ENCODE measurements at regions not wholly inside any gene's neighbourhood (a gene's known extent, or its start where the extent isn't known, plus 50 kb on each side); places are given as distances from the start of the nearest gene placed in this dataset.

GRCh38 chr10:109259293-109259692 is 664.0 kb downstream of the XPNPEP1 start:
- H3K4me3 ChIP-seq = no peak overlapping the region
- no peak for TF ChIP-seq CTCF (IDR thresholded peaks at IDR 0.05)
- TF ChIP-seq EP300 (IDR thresholded peaks at IDR 0.05) = no peak
- TF ChIP-seq POLR2A (IDR thresholded peaks at IDR 0.05) = no peak
- H3K9me3 ChIP-seq = peaks cover 0 to 15% (median 0%) of the 10 kb centered on the region in 4 donors
- H3K36me3 ChIP-seq = no peaks in the 10 kb centered on the region
- H3K4me1 ChIP-seq = no peaks in the 10 kb centered on the region
- DNase-seq (ENCODE audit: low spot score in 2 of 2) = no peak
- peaks cover 0 to 2% of the 10 kb centered on the region in 2 donors for H3K27me3 ChIP-seq
- WGBS, 2 donors = 68 to 88% methylated on average over 4 of the region's 4 CpGs
- no peak overlapping the region for H3K27ac ChIP-seq

- no peaks in the 10 kb centered on the region for H3K4me1 ChIP-seq
- no peak overlapping the region for H3K4me3 ChIP-seq
- peaks cover 0 to 2% of the 10 kb centered on the region in 2 donors for H3K27me3 ChIP-seq
- H3K36me3 ChIP-seq = no peaks in the 10 kb centered on the region
- no peak overlapping the region for H3K27ac ChIP-seq
- WGBS, 2 donors = 82 to 85% methylated on average over 3 of the region's 3 CpGs
- H3K9me3 ChIP-seq = no peaks in the 10 kb centered on the region
- no peak for DNase-seq (ENCODE audit: low spot score in 2 of 2)
- no peak for TF ChIP-seq EP300 (IDR thresholded peaks at IDR 0.05)
- no peak for TF ChIP-seq POLR2A (IDR thresholded peaks at IDR 0.05)
- TF ChIP-seq CTCF (IDR thresholded peaks at IDR 0.05) = no peak
These were observed 670.0 kb downstream of the XPNPEP1 start for GRCh38 chr10:109253306-109253705.

GRCh38 chr10:109250152-109250551 is 673.2 kb downstream of the XPNPEP1 start:
- WGBS, 2 donors = 72 to 75% methylated on average over 4 of the region's 4 CpGs
- no peak for DNase-seq (ENCODE audit: low spot score in 2 of 2)
- H3K27ac ChIP-seq = no peak overlapping the region
- no peaks in the 10 kb centered on the region for H3K9me3 ChIP-seq
- TF ChIP-seq CTCF (IDR thresholded peaks at IDR 0.05) = no peak
- TF ChIP-seq POLR2A (IDR thresholded peaks at IDR 0.05) = no peak
- TF ChIP-seq EP300 (IDR thresholded peaks at IDR 0.05) = no peak
- no peaks in the 10 kb centered on the region for H3K4me1 ChIP-seq
- no peaks in the 10 kb centered on the region for H3K36me3 ChIP-seq
- no peaks in the 10 kb centered on the region for H3K27me3 ChIP-seq
- H3K4me3 ChIP-seq = no peak overlapping the region

- Histone ChIP-seq H3K27me3 (no peaks in the 10 kb centered on the region), H3K9me3 (no peaks in the 10 kb centered on the region), H3K36me3 (no peaks in the 10 kb centered on the region), H3K4me1 (no peaks in the 10 kb centered on the region), H3K27ac (no peak overlapping the region), H3K4me3 (no peak overlapping the region)
- TF ChIP-seq EP300 (IDR thresholded peaks at IDR 0.05) (no peak), CTCF (IDR thresholded peaks at IDR 0.05) (no peak), POLR2A (IDR thresholded peaks at IDR 0.05) (no peak)
- 55 to 60% methylated on average over 1 of the region's 1 CpG for WGBS, 2 donors
- DNase-seq (ENCODE audit: low spot score in 2 of 2) = no peak
These were observed 675.5 kb downstream of the XPNPEP1 start for GRCh38 chr10:109247814-109248213.

- Histone ChIP-seq H3K4me3 (no peak overlapping the region), H3K27me3 (no peaks in the 10 kb centered on the region), H3K9me3 (no peaks in the 10 kb centered on the region), H3K27ac (no peak overlapping the region), H3K4me1 (no peaks in the 10 kb centered on the region), H3K36me3 (no peaks in the 10 kb centered on the region)
- TF ChIP-seq EP300 (IDR thresholded peaks at IDR 0.05) (no peak), CTCF (IDR thresholded peaks at IDR 0.05) (no peak), POLR2A (IDR thresholded peaks at IDR 0.05) (no peak)
- no peak for DNase-seq (ENCODE audit: low spot score in 2 of 2)
- WGBS, 2 donors = 94 to 100% methylated on average over 1 of the region's 1 CpG
These were observed 677.5 kb downstream of the XPNPEP1 start for GRCh38 chr10:109245821-109246220.

Measured in tibial nerve (tissue), 4 donors.